Cardiac muscle cell (in vitro differentiated cells and primary cell): ENCODE measurements at regions not wholly inside any gene's neighbourhood (a gene's known extent, or its start where the extent isn't known, plus 50 kb on each side); places are given as distances from the start of the nearest gene placed in this dataset.

Experiments used
- DNase-seq, 2 donors: peaks; one replicate each; pipeline versions ENCODE4 v3.0.0 to v3.0.0-alpha.2; 2010 to 2017; ENCODE audit warnings: low read depth in 1 of 2, low spot score in 1 of 2
- H3K27ac ChIP-seq: fragments of 200-600 bp; sonication (generic); 2 replicates; pipeline ENCODE4 v1.5.1; 2016
- H3K27me3 ChIP-seq: fragments of 200-600 bp; sonication (generic); 2 replicates; pipeline ENCODE4 v1.6.0; 2016; ENCODE audit warnings: control low read depth
- H3K36me3 ChIP-seq: fragments of 200-600 bp; sonication (generic); 2 replicates; pipeline ENCODE4 v1.5.1; 2016; ENCODE audit warnings: control low read depth
- H3K4me1 ChIP-seq: fragments of 200-600 bp; sonication (generic); 2 replicates; pipeline ENCODE4 v1.8.1; 2017; ENCODE audit warnings: low read depth, mild to moderate bottlenecking, mixed run types
- H3K4me3 ChIP-seq: fragments of 200-600 bp; sonication (generic); 2 replicates; pipeline ENCODE4 v1.5.1; 2016; ENCODE audit warnings: mild to moderate bottlenecking
- H3K9me3 ChIP-seq: fragments of 200-600 bp; sonication (generic); 2 replicates; pipeline ENCODE4 v1.5.1; 2017; ENCODE audit warnings: low read depth, mild to moderate bottlenecking, control low read depth
- CTCF ChIP-seq: IDR thresholded peaks from 2 replicates; pipeline ENCODE4 v1.5.1; 2012; ENCODE audit warnings: low read depth, mild to moderate bottlenecking, low read length

DNA sequence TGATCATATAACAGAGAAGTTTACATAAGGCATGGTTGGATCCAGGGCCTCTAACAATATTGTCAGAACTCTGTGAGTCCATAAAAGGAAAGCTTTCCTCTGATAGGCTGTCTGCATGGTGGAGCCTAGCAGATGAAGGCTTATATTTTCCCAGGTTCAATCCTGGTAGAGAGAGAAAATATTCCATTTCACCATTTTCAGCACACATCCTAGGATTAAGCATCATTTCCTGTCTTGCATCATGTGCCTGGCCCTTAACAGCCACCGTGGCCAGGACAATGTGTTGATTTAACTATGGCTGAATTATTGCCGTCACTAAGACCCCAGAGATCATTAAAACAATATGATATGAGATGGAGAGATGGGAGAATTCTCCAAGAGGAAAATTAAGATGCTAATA is 90.9 kb upstream of the GRIA1 start:
- Histone ChIP-seq H3K4me1 (peaks cover 13% of the 10 kb centered on the region), H3K36me3 (no peaks in the 10 kb centered on the region), H3K4me3 (no peak overlapping the region), H3K27me3 (no peaks in the 10 kb centered on the region), H3K9me3 (no peaks in the 10 kb centered on the region), H3K27ac (no peak overlapping the region)
- TF ChIP-seq CTCF = no peak
- no peak for DNase-seq

DNA sequence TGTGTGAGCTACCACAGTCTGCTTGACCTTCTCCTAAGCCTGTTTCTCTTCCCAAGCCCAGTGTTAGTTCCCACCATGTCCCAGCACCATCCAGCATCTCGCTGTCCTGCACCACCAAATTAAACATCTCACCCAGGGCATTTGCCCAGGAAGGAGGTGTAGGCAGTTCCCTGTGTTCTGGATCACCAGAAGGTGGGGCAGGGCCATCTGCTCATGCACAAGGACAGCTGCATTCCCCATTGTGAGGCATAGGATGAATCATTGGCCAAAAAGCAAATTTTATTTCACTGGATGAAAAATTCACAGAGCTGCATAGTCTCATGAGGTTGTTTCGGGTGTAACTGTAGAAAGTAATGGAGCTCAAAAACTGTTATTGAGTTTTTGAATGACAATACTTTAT is 89.5 kb upstream of the GRIA1 start:
- Histone ChIP-seq H3K27me3 (no peaks in the 10 kb centered on the region), H3K9me3 (no peaks in the 10 kb centered on the region), H3K4me1 (peaks cover 27% of the 10 kb centered on the region), H3K4me3 (no peak overlapping the region), H3K36me3 (no peaks in the 10 kb centered on the region), H3K27ac (no peak overlapping the region)
- TF ChIP-seq CTCF = no peak
- no peak for DNase-seq

DNA sequence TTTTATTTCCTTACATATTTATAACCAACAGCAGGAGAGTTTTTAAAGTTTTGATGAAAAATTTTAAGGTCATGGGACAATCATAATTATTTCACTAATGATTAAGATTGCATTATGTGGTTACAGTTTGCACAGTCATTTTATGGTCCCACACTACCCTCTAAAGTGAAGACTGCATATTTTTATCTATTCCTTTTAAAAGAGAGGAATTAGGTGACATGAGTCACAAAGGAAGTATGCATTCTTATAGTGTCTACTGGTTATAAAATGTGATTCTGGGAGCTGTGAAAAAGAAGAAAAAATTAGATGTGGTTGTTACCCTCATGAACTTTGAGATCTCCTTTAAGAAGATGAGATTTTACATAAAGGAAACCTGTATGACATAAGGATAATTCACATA is 87.9 kb upstream of the GRIA1 start:
- Histone ChIP-seq H3K9me3 (no peaks in the 10 kb centered on the region), H3K36me3 (no peaks in the 10 kb centered on the region), H3K4me1 (peaks cover 28% of the 10 kb centered on the region), H3K27me3 (no peaks in the 10 kb centered on the region), H3K27ac (no peak overlapping the region), H3K4me3 (no peak overlapping the region)
- DNase-seq = no peak
- no peak for TF ChIP-seq CTCF

DNA sequence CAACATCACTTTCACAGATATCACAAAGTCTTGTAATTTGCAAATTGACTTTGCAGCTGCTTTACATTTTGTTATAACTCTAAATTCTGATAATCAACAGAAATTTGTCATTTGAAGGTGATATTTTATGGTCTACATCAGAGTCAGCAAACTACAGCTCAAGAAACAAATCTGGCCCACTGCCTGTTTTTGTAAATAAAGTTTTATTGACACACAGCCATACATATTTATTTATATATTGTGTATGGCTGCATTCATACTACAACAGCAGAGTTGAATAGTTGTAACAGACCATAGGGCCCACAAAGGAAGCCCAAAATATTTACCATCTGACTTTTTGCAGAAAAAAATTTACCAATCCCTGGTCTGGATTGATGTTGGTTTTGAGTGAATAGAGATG is 87.0 kb upstream of the GRIA1 start:
- DNase-seq = no peak
- no peaks in the 10 kb centered on the region for H3K9me3 ChIP-seq
- no peak for TF ChIP-seq CTCF
- H3K27me3 ChIP-seq = no peaks in the 10 kb centered on the region
- no peaks in the 10 kb centered on the region for H3K36me3 ChIP-seq
- no peak overlapping the region for H3K27ac ChIP-seq
- H3K4me1 ChIP-seq = peaks cover 27% of the 10 kb centered on the region
- no peak overlapping the region for H3K4me3 ChIP-seq

- no peak overlapping the region for H3K4me3 ChIP-seq
- H3K27ac ChIP-seq = peak overlapping the region; percentile 57
Measured at GRCh38 chr5:153404747-153405146, 85.7 kb upstream of the GRIA1 start.

More at GRCh38 chr5:153404747-153405146, 85.7 kb upstream of the GRIA1 start:
- Histone ChIP-seq H3K4me1 (peaks cover 18% of the 10 kb centered on the region), H3K9me3 (no peaks in the 10 kb centered on the region), H3K36me3 (no peaks in the 10 kb centered on the region), H3K27me3 (no peaks in the 10 kb centered on the region)
- no peak for TF ChIP-seq CTCF
- DNase-seq = peak in 1 of 2 donors; percentile 73
